ENCODE measurements at regions not wholly inside any gene's neighbourhood (a gene's known extent, or its start where the extent isn't known, plus 50 kb on each side); places are given as distances from the start of the nearest gene placed in this dataset.
"Not testable (repeated sequence)": the region's sequence is repeated elsewhere in the genome, so short reads cannot be mapped to it uniquely, and the experiment has no call there.

- Histone ChIP-seq H3K9ac (ENCODE audit: low read length) (no peak overlapping the region), H4K20me1 (ENCODE audit: insufficient read depth, low read depth, low read length) (no peaks in the 10 kb centered on the region), H3K4me2 (ENCODE audit: low read depth, low read length, poor library complexity, severe bottlenecking) (no peak overlapping the region), H3K9me3 (ENCODE audit: low read length) (no peaks in the 10 kb centered on the region), H2AFZ (ENCODE audit: low read length) (no peak overlapping the region), H3K4me1 (ENCODE audit: low read length) (no peaks in the 10 kb centered on the region), H3K36me3 (ENCODE audit: insufficient read depth, low read length) (no peaks in the 10 kb centered on the region), H3K9me2 (replicated peaks; ENCODE audit: insufficient read depth, low read length) (no peaks in the 10 kb centered on the region), H3K27ac (ENCODE audit: low read length) (no peak overlapping the region), H3K27me3 (ENCODE audit: low read length) (no peaks in the 10 kb centered on the region), H3K4me3 (ENCODE audit: low read length) (no peak overlapping the region), H3K79me2 (ENCODE audit: low read length) (no peaks in the 10 kb centered on the region)
- DNase-seq: no peak
Observed at GRCh38 chr3:144466540-144466939, 494.9 kb downstream of the DIPK2A start.

DNA sequence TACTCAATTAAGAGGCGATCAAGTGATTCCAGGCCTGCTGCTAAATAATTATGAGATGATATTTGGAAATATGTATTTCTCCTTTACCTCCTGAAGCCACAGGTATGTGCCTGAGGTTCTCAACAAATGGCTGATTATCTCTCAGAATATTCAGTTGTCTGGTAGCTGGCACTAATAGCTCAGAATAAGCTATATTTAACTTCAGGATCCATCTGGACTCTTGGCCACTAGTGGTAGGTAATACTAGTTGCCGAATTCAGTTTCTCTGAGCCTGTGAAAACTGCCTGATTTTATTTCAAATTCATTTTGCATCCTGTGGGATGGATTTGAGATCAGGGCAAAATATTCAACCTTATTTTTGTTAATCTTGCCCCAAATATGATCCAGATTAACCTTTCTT lies 499.0 kb downstream of the DIPK2A start:
- no peaks in the 10 kb centered on the region for H3K79me2 ChIP-seq (ENCODE audit: low read length)
- H3K27ac ChIP-seq (ENCODE audit: low read length): no peak overlapping the region
- H2AFZ ChIP-seq (ENCODE audit: low read length): no peak overlapping the region
- H3K36me3 ChIP-seq (ENCODE audit: insufficient read depth, low read length): no peaks in the 10 kb centered on the region
- no peaks in the 10 kb centered on the region for H3K9me2 ChIP-seq (replicated peaks; ENCODE audit: insufficient read depth, low read length)
- H3K9me3 ChIP-seq (ENCODE audit: low read length): no peaks in the 10 kb centered on the region
- no peak for DNase-seq
- H3K9ac ChIP-seq (ENCODE audit: low read length): no peak overlapping the region
- H3K4me1 ChIP-seq (ENCODE audit: low read length): no peaks in the 10 kb centered on the region
- H3K27me3 ChIP-seq (ENCODE audit: low read length): no peaks in the 10 kb centered on the region
- no peak overlapping the region for H3K4me2 ChIP-seq (ENCODE audit: low read depth, low read length, poor library complexity, severe bottlenecking)
- no peaks in the 10 kb centered on the region for H4K20me1 ChIP-seq (ENCODE audit: insufficient read depth, low read depth, low read length)
- H3K4me3 ChIP-seq (ENCODE audit: low read length): no peak overlapping the region

DNA sequence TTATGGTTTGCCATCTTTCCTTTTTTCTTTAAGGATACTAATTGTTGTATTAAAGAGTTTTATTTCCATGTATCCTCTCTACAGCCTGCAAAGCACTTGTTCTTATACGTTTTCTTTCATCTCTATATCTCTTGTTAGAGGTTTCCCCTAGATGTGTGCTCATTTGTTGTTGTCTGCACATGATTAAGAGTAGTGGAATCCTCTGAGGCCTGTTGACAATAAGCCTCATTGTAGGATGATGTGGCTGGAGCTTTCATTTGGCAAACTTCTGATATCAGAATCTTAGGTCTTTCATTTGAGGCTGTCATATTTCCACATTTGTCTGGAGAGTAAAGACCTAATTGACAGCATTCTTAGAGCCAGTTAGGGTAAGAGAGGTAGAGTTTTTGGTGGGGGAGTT lies 506.0 kb downstream of the DIPK2A start:
- no peak overlapping the region for H3K9ac ChIP-seq (ENCODE audit: low read length)
- no peaks in the 10 kb centered on the region for H3K9me2 ChIP-seq (replicated peaks; ENCODE audit: insufficient read depth, low read length)

DNA sequence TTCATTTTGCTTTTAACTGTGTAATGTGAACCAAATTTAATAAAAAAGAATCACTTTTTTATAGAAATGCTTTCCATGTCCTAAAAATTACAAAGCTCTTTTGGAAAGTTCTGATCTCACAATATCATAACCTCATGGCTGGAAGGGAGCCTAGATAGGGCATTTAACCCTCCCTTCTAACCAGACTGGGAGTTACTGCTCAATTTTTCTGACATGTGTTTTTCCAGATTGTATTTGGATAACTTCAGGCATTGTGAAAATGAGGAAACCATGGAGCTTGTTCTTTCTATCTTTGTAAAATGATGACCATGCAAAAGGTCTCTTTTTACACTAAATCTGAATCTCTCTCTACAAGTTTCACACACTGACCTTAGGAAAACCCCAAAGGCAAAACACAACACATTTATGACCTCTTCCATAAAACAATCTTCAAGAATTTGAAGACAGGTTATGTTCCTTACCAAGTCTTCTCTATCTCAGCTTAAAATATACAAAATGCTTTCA lies 508.8 kb downstream of the DIPK2A start:
- Histone ChIP-seq H3K27ac (ENCODE audit: low read length) (no peak overlapping the region), H3K79me2 (ENCODE audit: low read length) (no peaks in the 10 kb centered on the region), H4K20me1 (ENCODE audit: insufficient read depth, low read depth, low read length) (no peaks in the 10 kb centered on the region), H3K9me2 (replicated peaks; ENCODE audit: insufficient read depth, low read length) (no peaks in the 10 kb centered on the region), H3K4me1 (ENCODE audit: low read length) (no peaks in the 10 kb centered on the region), H3K4me3 (ENCODE audit: low read length) (no peak overlapping the region), H3K36me3 (ENCODE audit: insufficient read depth, low read length) (no peaks in the 10 kb centered on the region), H3K9me3 (ENCODE audit: low read length) (no peaks in the 10 kb centered on the region), H3K27me3 (ENCODE audit: low read length) (no peaks in the 10 kb centered on the region), H3K4me2 (ENCODE audit: low read depth, low read length, poor library complexity, severe bottlenecking) (no peak overlapping the region), H2AFZ (ENCODE audit: low read length) (no peak overlapping the region), H3K9ac (ENCODE audit: low read length) (no peak overlapping the region)
- DNase-seq: no peak

More for the DNA sequence above, 506.0 kb downstream of the DIPK2A start:
- H4K20me1 ChIP-seq (ENCODE audit: insufficient read depth, low read depth, low read length): no peaks in the 10 kb centered on the region
- H3K4me1 ChIP-seq (ENCODE audit: low read length): no peaks in the 10 kb centered on the region
- H2AFZ ChIP-seq (ENCODE audit: low read length): no peak overlapping the region
- no peaks in the 10 kb centered on the region for H3K36me3 ChIP-seq (ENCODE audit: insufficient read depth, low read length)
- H3K79me2 ChIP-seq (ENCODE audit: low read length): no peaks in the 10 kb centered on the region
- no peak overlapping the region for H3K4me2 ChIP-seq (ENCODE audit: low read depth, low read length, poor library complexity, severe bottlenecking)
- H3K27ac ChIP-seq (ENCODE audit: low read length): no peak overlapping the region
- no peak for DNase-seq
- H3K4me3 ChIP-seq (ENCODE audit: low read length): no peak overlapping the region
- no peaks in the 10 kb centered on the region for H3K9me3 ChIP-seq (ENCODE audit: low read length)
- no peaks in the 10 kb centered on the region for H3K27me3 ChIP-seq (ENCODE audit: low read length)

DNA sequence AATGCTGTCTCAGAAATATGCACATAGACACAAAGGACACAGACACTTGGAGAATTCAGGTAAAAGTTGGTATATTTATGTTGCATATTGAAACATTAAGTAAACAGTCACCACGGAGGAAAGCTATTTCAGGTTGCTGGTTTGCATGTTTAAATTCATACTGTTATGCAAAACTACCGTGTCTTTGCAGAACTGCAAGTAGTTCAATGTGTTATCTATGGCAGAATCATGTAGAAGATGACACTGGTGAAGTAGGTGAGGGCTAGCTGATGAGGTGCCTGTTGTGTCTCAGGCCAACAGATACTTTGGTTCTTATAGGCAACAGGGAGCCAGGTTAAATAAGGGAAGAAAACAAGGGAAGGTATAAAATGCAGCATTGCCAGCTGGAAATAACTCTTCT lies 511.3 kb downstream of the DIPK2A start:
- Histone ChIP-seq H3K4me2 (ENCODE audit: low read depth, low read length, poor library complexity, severe bottlenecking) (no peak overlapping the region), H3K79me2 (ENCODE audit: low read length) (no peaks in the 10 kb centered on the region), H4K20me1 (ENCODE audit: insufficient read depth, low read depth, low read length) (no peaks in the 10 kb centered on the region), H3K27ac (ENCODE audit: low read length) (no peak overlapping the region), H3K4me1 (ENCODE audit: low read length) (no peaks in the 10 kb centered on the region), H3K27me3 (ENCODE audit: low read length) (no peaks in the 10 kb centered on the region), H3K4me3 (ENCODE audit: low read length) (no peak overlapping the region), H3K9me3 (ENCODE audit: low read length) (no peaks in the 10 kb centered on the region; the same call in 1 of the 2 replicates), H3K9me2 (replicated peaks; ENCODE audit: insufficient read depth, low read length) (no peaks in the 10 kb centered on the region), H2AFZ (ENCODE audit: low read length) (no peak overlapping the region), H3K36me3 (ENCODE audit: insufficient read depth, low read length) (no peaks in the 10 kb centered on the region), H3K9ac (ENCODE audit: low read length) (no peak overlapping the region)
- no peak for DNase-seq

DNA sequence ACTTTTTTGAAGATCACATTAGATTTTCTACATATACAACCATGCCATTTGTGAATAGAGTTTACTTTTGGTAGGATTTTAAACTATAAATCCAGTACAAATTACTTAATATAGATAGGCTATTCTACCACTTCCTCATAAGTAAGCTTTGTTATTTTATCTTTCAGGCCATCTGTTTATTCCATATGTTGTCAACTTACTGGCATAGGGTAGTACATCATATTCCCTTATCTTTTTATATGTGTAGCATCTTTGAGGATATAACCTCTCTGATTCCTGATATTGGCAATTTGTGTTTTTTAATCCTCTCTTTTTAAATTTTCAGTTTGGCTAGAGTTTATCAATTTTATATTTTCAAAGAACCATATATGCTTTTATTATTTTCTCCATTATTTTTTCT lies 515.4 kb downstream of the DIPK2A start:
- H3K79me2 ChIP-seq (ENCODE audit: low read length): no peaks in the 10 kb centered on the region

DNA sequence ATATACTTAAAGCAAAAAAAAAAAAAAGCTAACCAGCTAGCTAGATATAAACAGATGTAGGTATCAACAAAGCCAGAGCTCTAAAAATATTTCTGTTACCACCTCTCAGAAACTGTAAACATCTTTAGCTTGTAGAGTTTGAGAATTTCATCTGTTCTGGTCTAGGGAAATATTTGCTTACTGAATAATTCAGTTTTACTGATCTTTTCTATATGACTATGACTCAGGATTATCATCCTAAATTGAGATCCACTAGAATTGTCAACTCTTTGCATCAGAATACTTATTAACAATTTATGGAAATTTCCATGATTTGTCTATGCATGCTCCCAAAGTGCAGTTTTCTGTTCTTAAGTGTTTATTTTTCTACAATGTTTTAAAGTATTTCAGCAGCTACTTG lies 517.3 kb downstream of the DIPK2A start:
- no peak overlapping the region for H2AFZ ChIP-seq (ENCODE audit: low read length)
- no peaks in the 10 kb centered on the region; the same call in 1 of the 2 replicates for H3K9me3 ChIP-seq (ENCODE audit: low read length)
- H3K36me3 ChIP-seq (ENCODE audit: insufficient read depth, low read length): no peaks in the 10 kb centered on the region
- no peaks in the 10 kb centered on the region for H4K20me1 ChIP-seq (ENCODE audit: insufficient read depth, low read depth, low read length)
- no peak overlapping the region for H3K4me3 ChIP-seq (ENCODE audit: low read length)
- no peak overlapping the region for H3K4me2 ChIP-seq (ENCODE audit: low read depth, low read length, poor library complexity, severe bottlenecking)
- H3K9ac ChIP-seq (ENCODE audit: low read length): no peak overlapping the region
- no peaks in the 10 kb centered on the region for H3K9me2 ChIP-seq (replicated peaks; ENCODE audit: insufficient read depth, low read length)
- no peaks in the 10 kb centered on the region for H3K4me1 ChIP-seq (ENCODE audit: low read length)
- no peak overlapping the region for H3K27ac ChIP-seq (ENCODE audit: low read length)
- H3K27me3 ChIP-seq (ENCODE audit: low read length): no peaks in the 10 kb centered on the region
- DNase-seq: no peak
- no peaks in the 10 kb centered on the region for H3K79me2 ChIP-seq (ENCODE audit: low read length)

More for the DNA sequence above, 515.4 kb downstream of the DIPK2A start:
- Histone ChIP-seq H3K9ac (ENCODE audit: low read length) (no peak overlapping the region), H3K27me3 (ENCODE audit: low read length) (no peaks in the 10 kb centered on the region), H3K27ac (ENCODE audit: low read length) (no peak overlapping the region), H2AFZ (ENCODE audit: low read length) (no peak overlapping the region), H3K4me3 (ENCODE audit: low read length) (no peak overlapping the region), H3K9me2 (replicated peaks; ENCODE audit: insufficient read depth, low read length) (no peaks in the 10 kb centered on the region), H3K4me2 (ENCODE audit: low read depth, low read length, poor library complexity, severe bottlenecking) (no peak overlapping the region), H3K4me1 (ENCODE audit: low read length) (no peaks in the 10 kb centered on the region), H3K9me3 (ENCODE audit: low read length) (no peaks in the 10 kb centered on the region; the same call in 1 of the 2 replicates), H4K20me1 (ENCODE audit: insufficient read depth, low read depth, low read length) (no peaks in the 10 kb centered on the region), H3K36me3 (ENCODE audit: insufficient read depth, low read length) (no peaks in the 10 kb centered on the region)
- no peak for DNase-seq

DNA sequence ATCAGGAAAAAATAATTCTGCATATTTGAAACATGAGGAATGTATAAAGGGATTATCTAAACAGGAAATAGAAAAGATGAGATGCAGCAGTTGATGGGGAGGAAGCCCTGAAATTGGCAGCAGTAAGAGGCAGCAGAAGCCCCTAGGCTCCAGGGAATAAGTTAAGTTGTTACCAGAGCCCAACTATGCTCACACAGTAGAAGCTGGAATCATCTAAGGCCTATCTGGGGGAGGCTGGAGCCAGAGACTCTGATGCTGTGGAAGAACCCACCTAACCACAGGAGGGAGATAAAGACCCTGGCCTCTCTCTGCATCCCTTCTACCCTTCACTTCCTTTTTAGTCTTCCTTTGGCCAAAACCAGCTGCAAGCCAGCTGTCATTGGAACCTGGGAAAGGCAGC lies 519.7 kb downstream of the DIPK2A start:
- DNase-seq: no peak
- Histone ChIP-seq H4K20me1 (ENCODE audit: insufficient read depth, low read depth, low read length) (no peaks in the 10 kb centered on the region), H3K4me3 (ENCODE audit: low read length) (no peak overlapping the region), H3K4me1 (ENCODE audit: low read length) (no peaks in the 10 kb centered on the region), H3K9ac (ENCODE audit: low read length) (no peak overlapping the region), H3K36me3 (ENCODE audit: insufficient read depth, low read length) (no peaks in the 10 kb centered on the region), H3K27ac (ENCODE audit: low read length) (no peak overlapping the region), H3K79me2 (ENCODE audit: low read length) (no peaks in the 10 kb centered on the region), H3K27me3 (ENCODE audit: low read length) (no peaks in the 10 kb centered on the region), H3K9me3 (ENCODE audit: low read length) (no peaks in the 10 kb centered on the region; the same call in 1 of the 2 replicates), H3K4me2 (ENCODE audit: low read depth, low read length, poor library complexity, severe bottlenecking) (no peak overlapping the region), H3K9me2 (replicated peaks; ENCODE audit: insufficient read depth, low read length) (no peaks in the 10 kb centered on the region), H2AFZ (ENCODE audit: low read length) (no peak overlapping the region)

- not testable (repeated sequence) for H3K4me3 ChIP-seq (ENCODE audit: low read length); H3K9me3 ChIP-seq (ENCODE audit: low read length); H4K20me1 ChIP-seq (ENCODE audit: insufficient read depth, low read depth, low read length); DNase-seq; H3K79me2 ChIP-seq (ENCODE audit: low read length); H3K4me1 ChIP-seq (ENCODE audit: low read length); H3K27ac ChIP-seq (ENCODE audit: low read length); H3K27me3 ChIP-seq (ENCODE audit: low read length); H3K4me2 ChIP-seq (ENCODE audit: low read depth, low read length, poor library complexity, severe bottlenecking); H3K9ac ChIP-seq (ENCODE audit: low read length); H3K36me3 ChIP-seq (ENCODE audit: insufficient read depth, low read length); H2AFZ ChIP-seq (ENCODE audit: low read length); H3K9me2 ChIP-seq (replicated peaks; ENCODE audit: insufficient read depth, low read length)
Observed at GRCh38 chr3:144494651-144495050, 523.0 kb downstream of the DIPK2A start.

All from Karpas-422 (cell line).